NCI-H2107 treated with DMSO at 0.1 percent for 48 hours (cell line): ENCODE measurements at regions not wholly inside any gene's neighbourhood (a gene's known extent, or its start where the extent isn't known, plus 50 kb on each side); places are given as distances from the start of the nearest gene placed in this dataset.
"Not testable (repeated sequence)": the region's sequence is repeated elsewhere in the genome, so short reads cannot be mapped to it uniquely, and the experiment has no call there.

Experiments
- DNase-seq: peaks from one replicate; lab custom pipeline; 2025; ENCODE audit not compliant: unreplicated experiment; lab: John Stamatoyannopoulos, UW

DNA sequence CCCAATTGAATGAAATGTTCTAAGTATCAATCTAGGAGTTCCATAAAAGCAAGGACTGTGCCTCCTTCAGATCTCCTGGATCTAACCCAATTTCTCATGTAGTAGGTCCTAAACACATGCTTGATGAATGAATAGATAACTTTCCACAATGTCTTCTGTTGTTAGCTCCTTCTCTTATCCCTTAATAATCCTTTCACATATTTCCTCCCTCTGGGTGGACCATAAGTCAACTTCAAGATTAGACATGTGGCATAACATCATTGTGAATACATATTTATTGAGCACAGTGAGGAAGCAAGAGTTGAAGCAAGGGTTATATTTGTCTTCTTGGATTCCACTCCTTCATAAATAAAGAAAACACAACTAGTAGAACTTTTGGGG is 108.6 kb upstream of the EGFLAM start:
- no peak for DNase-seq

DNA sequence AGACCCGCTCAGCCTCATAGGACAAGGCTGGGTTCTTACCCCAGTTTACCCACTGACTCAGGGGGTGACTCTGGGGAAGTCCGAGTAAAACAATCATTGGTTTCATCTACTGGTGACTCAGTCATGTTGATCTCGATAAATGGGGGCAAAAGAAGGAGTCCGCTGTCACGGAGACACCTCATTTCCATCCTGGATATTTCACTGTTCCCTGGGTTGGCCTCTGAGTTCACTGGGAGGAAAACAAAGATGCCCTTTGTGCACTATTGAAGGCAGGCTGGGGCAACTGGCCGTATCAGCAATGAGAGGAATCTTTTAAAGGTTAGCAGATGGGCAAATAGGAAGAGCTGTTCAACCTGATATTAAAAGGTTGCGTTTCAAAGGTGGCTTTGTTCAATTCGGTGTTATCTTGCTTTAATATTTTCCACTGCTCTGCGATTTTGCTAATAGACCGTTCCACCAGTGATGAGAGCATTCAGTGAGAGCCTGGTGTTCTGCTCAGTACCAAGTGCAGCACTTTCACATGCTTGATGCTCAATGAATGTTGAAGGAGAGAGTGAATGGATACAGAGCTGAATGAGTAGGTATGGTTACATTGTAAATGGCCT is 110.2 kb upstream of the EGFLAM start:
- no peak for DNase-seq

DNA sequence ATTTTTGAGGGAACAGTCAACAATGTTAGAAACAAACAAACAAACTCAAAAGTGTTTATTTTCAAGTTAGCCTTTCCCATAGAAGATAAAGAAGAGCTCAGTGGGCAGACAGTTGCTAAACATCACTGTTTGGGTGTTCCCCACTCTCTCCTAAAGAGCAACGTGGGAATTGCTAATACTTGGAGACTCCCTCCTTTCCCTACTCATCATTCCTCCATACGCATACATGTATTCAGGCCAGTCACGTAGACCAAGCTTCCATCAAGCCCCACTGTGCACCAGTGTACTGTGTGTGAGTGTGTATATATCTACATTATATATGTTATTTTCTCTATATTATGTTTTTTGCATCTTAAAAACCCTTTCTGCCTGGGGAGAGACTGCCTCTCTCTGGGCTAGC is 115.0 kb upstream of the EGFLAM start:
- DNase-seq, result no peak

DNA sequence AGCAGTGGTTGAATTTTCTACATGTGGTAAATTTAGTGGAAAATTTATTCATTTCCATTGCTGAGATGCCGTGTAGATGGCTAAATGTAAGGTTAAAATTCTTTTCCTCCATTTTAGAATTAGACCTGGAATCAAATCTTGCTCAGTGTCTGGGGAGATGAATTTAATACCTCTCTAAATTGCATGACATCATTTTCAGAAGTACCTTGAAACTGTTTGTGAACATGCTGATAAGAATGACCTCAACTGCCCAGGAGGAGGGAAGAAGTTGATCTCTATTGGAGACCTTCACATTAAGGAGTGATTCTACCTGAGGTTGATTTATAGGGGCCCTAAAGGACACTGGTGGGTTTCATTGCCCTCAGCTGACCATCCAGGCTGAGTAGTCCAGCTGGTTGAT is 116.7 kb upstream of the EGFLAM start:
- no peak for DNase-seq

DNA sequence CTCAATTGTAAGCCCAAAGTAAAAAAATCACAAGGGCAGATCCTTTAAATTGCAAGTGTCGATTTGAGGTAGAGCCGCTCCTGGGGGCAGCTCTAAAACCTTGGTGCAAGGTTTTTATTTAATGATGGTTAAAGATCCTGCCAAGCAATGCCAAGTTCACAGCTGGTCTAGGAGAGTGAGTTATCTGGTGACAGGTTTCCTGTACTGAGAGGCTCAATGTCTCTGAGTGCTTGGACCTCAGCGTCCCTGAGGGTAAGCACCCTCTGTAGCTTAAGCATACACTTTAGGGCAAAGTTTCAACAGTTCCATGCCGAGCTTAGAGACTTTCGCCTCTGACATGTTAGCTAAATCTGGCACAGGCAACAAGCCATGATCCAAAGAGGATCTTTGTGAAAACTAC is 119.8 kb upstream of the EGFLAM start:
- DNase-seq, result no peak

DNA sequence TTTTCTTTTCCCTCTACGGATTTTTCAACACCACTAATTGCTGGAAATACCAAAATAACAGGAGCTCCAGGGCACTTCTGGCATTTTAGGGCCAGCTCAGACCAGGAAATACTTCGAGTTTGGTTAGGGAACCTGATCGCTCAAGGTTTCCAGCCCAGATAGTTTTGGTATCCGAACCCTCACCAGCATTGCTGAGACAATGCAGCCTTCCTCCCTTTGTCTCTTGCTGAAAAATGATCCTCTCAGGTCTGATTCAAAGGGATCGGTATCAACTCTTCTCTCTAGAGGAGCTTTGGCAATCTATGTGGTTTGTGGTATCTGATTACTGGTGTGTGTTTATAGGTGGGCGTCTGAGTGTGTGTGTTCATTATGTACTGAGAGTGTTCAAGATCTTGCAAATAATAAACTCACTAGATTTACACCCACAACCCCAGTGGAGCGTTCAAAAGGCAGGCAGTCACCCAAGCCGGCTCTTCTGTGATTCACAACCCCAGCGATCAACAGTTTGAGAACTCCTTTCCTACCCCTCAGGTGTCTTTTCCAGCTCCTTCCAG is 122.8 kb upstream of the EGFLAM start:
- DNase-seq, result peak; percentile 69

DNA sequence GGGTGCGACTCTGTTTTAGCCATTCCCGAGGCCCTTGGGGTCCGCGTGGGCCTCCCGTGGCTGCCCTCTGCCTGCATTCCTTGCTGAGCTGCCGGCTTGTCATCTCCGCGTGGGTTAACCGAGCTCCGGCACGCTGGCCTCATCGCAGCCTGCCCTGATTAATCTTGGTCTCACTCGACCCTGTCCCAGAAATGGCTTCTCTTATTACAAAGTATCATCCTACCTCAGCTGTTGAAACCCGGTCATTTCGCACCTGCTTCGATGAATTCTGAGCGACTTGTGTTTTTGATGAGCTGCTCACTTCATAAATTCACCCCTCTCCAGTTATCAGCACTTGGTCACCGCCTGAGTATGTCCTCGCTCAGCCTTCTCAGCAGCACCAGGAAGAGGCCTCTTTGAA is 123.5 kb upstream of the EGFLAM start:
- no peak for DNase-seq

DNA sequence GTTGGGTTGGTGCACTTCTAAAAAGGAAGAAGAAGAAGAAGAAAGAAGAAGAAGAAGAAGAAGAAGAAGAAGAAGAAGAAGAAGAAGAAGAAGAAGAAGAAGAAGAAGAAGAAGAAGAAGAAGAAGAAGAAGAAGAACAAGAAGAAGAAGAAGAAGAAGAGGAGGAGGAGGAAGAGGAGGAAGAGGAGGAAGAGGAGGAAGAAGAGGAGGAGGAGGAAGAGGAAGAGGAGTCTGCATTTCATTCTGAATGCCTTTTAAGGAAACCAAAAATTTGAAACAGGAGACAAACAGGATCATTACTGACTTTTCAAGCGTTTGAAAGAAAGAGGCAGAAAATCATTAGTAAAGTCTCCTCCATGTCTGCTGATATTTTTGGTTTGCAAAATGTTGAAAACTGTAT is 124.1 kb upstream of the EGFLAM start:
- DNase-seq, result not testable (repeated sequence)

DNA sequence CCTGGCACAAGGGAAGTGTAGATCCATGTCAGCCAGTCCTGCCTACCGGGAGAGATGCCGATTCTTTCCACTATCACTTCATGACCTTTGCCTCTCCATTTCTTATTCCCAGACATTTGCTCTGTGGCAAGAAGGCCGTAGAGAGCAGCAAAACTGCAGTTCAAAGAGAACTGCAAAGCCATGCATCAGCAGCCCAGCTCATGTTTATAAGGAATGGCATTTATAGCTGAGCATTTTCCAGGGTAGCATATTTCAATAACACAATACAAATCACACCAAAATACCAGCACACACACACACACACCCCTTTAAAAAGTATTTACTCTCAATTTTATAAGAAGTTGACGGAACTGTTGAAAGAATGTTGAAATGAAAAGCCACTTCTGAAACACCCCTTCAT is 126.7 kb upstream of the EGFLAM start:
- DNase-seq, result no peak

DNA sequence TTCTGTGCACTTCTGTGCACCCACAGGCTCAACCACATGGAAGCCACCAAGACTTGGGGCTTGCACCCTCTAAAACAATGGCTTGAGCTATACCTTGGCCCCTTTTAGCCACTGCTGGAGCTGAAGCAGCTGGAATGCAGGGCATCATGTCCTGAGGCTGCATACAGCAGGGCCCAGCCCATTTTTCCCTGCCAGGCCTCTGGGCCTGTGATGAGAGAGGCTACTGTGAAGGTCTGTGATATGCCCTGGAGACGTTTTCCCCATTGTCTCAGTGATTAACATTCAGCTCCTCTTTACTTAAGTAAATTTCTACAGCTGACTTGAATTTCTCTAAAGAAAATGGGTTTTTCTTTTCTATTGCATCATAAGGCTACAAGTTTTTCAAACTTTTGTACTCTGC is 134.0 kb upstream of the EGFLAM start:
- DNase-seq, result no peak

DNA sequence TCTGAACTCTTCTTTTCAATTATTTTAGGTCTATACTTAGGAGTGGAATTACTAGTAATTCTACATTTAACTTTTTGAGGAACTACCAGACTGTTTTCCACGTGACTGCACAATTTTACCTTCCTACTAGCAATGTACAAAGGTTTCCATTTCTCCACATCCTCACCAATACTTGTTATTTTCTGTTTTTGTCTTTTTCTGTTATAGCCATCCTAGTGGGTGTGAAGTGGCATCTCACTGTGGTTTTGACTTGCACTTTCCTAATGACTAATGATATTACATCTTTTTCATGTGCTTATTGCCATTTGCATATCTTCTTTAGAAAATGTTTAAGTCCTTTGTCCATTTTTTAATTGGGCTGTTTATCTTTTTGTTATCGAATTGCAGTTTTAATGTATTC is 136.9 kb upstream of the EGFLAM start:
- DNase-seq, result no peak

DNA sequence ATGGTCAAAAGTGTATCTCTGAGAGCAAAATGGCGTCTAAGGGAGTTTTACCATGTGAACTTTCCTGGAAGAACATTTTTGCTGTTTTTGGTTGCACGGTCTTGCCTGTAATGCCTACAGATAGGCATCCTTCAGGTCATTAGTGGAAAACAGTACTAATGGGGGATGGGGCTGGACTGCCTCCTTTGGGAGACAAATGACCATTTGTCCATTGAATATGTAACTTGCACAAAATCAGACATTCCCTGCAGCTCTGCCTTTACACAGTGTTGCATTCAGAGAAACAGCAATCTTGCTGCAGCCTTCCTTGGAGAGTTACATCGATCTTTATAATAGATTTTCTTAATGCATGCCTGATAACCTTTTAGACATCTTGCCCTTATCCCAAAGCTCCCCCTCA is 138.5 kb upstream of the EGFLAM start:
- no peak for DNase-seq

DNA sequence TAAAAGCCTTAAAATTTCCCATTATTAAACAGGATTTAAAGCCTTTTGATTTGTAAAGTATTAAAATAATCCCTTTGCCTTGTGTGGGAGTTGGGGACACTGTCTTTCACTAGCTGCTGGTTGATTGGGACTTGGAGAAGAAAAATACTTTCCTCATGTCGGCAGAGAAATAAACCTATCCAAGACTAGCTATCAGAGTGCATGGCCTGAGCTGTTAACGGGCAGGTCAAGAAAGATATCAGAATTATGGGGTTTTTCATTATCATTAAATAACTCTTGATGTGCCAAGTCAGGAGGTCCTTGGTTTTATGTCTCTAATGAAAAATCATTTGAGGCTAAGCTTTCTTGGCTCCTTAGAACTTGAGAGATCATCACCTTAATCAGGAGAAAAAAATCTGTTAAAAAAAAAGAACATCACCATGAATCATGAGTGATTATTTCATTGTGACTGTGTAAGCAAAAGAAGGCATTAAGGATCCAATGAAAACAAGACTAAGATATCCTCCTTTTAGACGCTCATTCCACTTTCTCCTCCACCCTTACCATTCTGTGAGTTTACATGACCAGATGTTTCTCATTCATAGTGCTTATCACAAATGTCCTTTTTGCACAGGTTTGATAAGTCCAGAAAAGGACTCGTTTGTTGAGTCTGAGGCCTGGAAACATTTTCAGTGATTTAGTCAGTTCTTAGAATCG is 140.4 kb upstream of the EGFLAM start:
- DNase-seq, result no peak

DNA sequence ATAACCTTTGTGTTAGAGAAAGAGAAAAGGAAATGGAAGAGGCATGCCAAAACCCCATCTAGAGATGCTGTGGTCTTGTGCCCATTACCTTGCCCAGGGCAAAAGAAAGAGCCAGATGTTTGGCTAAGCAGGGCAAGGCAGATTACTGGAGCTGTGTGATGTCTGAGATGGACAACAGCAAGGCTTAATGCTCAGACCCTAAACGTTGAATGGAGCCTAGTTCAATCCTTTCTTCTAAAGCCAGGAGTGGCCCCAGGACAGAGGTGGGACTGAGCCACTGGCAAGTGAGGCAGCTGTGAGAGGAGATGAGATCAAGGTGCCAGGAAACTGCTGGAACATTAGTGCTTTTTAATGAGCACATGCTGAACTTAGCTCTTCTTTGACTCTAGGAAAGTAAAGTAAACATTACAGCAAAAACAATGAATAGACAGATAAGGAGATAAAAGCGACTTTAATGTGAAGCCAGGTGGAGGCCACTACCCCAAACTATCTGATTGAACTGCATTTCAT is 143.0 kb upstream of the EGFLAM start:
- no peak for DNase-seq

DNA sequence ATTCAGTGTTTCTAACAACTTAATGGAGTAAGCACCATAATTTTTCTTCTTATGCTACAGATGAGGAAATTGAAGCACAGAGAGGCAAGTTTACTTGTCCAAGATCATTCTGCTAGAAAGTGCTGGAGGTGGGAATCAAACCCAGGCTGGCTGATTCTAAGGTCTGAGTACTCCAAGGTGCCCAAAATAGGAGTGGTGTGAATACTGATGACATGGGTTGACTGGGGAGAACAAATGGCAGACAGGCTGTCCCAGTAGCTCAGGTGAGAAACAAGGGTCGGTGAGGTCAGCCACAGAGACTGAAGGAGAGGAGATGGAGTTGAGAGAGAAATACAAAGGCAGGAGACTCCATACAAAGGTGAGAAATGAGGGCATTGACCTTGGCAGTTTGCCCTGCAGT is 144.5 kb upstream of the EGFLAM start:
- no peak for DNase-seq

DNA sequence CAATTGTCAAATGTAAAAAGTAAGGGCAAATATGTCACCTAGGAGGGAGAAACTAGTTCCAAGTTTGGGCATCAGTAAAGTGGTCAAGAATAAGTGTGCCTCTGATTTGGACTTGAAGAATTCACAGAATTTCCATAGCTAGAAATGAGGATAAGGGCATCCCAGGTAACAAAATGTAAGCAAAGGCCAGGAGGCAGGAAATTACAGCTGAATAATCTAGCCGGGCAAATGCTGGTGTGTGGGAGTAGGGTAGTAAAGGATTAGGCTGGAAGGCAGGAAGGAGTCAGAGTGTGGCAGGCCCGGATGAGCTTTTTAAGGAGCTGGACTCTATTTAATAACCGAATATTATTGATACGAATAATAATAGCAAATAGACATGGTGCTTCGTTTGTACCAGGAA is 144.9 kb upstream of the EGFLAM start:
- no peak for DNase-seq

DNA sequence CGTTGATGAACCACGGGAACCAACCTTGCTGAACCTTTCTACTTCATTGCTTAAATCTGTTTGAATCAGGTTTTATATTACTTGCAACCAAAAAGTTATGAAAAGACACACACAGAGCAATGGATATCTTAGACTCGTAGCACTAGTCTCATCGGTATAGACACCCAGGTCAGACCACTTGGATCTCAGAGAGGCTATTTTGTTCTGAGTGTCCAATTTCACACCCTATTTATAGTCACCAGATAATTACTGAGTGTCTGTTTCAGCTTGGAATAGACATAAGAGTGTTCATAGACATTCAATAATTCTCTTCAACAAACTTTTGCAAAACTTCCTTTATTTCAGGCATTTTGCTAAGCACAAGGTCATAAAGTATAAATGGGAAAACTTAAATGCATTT is 145.4 kb upstream of the EGFLAM start:
- no peak for DNase-seq

DNA sequence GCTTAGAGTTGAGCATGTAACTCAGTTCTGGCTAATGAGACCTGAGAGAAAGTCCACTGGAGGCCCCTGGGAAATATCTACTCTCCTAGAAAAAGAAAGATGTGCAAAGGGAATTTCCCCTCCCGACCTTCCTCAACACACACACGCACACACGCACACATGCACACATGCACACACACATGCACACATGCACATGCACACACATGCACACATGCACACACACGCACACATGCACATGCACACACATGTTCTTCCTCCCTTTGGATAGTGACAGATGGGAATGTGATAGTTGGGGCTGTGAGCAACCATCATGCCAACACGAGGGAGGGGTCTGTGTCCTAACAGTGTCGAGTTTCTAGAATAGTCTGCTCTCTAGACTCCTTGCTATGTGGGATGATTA is 148.2 kb upstream of the EGFLAM start:
- no peak for DNase-seq

DNA sequence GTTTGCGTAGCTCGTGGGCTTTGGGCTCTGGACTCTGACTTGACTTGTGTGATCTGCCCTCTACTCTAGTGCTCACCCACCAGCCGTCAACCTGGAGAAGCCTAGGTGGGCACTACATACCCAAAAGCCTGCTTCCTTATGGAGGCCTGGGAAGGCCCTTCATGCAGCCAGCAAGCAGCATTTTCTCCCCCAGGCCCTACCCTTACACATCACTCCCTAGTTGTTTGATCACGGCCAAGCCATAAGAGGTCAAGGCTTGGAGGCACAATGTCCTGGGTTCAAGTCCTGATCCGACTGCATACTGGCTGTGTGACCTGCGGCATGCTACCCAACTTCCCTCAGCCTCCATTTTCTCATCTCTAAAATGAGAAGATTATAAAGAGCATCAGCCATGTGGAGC is 151.3 kb upstream of the EGFLAM start:
- DNase-seq, result no peak

DNA sequence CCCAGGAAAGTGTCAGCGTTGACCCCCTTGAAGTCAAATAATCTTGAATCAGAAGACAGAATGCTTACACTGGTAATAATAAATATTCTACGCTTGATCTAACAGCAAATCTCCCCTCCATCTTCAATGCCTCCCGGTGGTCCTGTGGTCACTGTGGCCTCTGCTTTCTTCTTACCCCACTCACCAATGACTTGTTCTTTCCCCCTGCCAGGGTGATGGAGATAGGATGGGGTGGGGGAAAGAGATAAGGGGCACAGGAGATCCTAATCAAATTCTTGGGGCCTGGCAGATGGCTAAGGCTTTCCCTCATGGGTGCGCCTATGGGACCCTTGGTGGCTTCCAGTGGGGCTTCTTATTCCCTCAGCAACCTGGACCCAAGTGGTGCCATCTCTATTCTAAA is 152.6 kb upstream of the EGFLAM start:
- no peak for DNase-seq

DNA sequence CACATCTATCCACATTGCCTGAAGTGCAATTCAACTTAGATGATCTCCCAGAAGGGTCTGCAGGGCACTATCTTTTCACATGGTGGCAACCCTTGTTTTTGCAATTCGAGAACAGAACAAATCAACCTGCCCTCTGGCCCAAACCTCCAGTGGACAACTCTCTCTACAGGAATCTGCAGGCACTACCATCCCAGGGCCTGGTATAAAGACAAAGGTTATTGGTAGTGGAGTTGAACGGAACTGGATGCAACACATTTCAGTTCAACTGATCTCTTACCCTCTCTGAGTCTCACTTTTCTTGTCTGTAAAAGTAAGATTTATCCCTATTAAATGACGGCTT is 153.2 kb upstream of the EGFLAM start:
- no peak for DNase-seq

DNA sequence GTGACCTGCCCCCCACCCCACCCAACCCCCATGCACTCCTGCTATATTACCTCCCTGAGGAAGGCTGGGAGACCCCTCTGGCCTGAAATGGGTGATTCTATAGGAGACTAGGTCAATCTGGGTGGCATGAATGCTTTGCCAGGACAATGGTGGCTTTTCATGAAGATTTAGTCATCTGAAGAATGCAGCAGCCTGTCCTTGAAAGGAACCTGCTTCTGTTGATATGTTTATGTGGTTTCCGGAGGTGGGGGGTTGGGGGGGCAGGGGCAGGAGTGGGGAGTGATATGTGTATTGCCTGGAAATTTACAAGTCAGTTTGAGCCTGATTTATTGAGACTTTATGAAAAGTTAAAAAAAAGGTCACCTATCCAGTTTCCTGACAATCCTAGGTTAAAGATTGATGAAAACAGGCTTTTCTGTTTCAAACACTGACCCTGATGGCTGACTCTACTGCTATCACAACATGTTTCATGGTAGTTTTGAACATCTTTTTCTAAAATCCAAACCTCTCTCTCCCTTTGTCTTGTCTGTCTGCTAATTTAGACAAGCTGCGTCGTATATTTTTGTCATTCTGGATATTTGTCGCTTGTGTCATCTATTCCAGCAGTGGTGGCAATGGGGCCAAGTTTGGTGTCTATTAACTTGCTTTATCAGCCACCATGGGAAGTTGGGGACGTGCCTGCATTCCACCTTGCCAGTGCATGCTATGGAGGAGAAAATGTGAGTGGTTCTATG is 153.7 kb upstream of the EGFLAM start:
- DNase-seq, result no peak
